Panc1 (cell line): ENCODE measurements at regions not wholly inside any gene's neighbourhood (a gene's known extent, or its start where the extent isn't known, plus 50 kb on each side); places are given as distances from the start of the nearest gene placed in this dataset.

Source experiments
- ATAC-seq: fragments of 200-7000 bp; cut with Tn5 transposase; 2 replicates; pipeline ENCODE4 v1.9.1; 2020; ENCODE audit warnings: mild to moderate bottlenecking, moderate library complexity
- BruUV-seq: library from RNA; stranded (reverse); fragments of 400-500 nt; replicated peaks from 2 replicates; lab custom pipeline; 2021; lab: Mats Ljungman, UMichigan
- CTCF ChIA-PET: fragments of 300-600 bp; sonication (Branson Sonifier 250); formaldehyde crosslinking; loops from one replicate; lab custom pipeline; 2022; ENCODE audit warnings: antibody characterized with exemption; lab: Charles Lee
- POLR2A ChIA-PET: fragments of 300-600 bp; sonication (Branson Sonifier 250); formaldehyde crosslinking; loops from one replicate; lab custom pipeline; 2022; ENCODE audit warnings: antibody characterized with exemption; lab: Charles Lee
- DNase-seq: peaks from one replicate; pipeline ENCODE4 v3.0.0-alpha.2; 2010; ENCODE audit warnings: low read depth, low spot score
- H3K27ac ChIP-seq: 2 replicates; pipeline ENCODE4 v1.5.1; 2011; ENCODE audit warnings: mild to moderate bottlenecking, low read length, inconsistent platforms
- H3K27me3 ChIP-seq: fragments of 200-500 bp; sonication (Bioruptor generic); 2 replicates; pipeline ENCODE4 v1.6.0; 2014; ENCODE audit warnings: low read length, inconsistent platforms; ENCODE audit not compliant: control insufficient read depth, insufficient read depth
- H3K36me3 ChIP-seq: fragments of 200-500 bp; sonication (Bioruptor generic); 2 replicates; pipeline ENCODE4 v1.5.1; 2014; ENCODE audit warnings: inconsistent platforms, mild to moderate bottlenecking, low read length, moderate library complexity; ENCODE audit not compliant: control insufficient read depth, insufficient read depth
- H3K4me1 ChIP-seq: 2 replicates; pipeline ENCODE4 v1.5.1; 2011; ENCODE audit warnings: inconsistent platforms, mild to moderate bottlenecking, low read length, moderate library complexity; ENCODE audit not compliant: control insufficient read depth, insufficient read depth
- H3K4me3 ChIP-seq, 2 experiments: 2 replicates each; pipeline ENCODE4 v1.5.1; 2011 to 2012; ENCODE audit warnings: low read depth in 2 of 2, low read length in 2 of 2, mild to moderate bottlenecking in 2 of 2, inconsistent platforms in 1 of 2, moderate library complexity in 1 of 2
- H3K9me3 ChIP-seq: fragments of 200-500 bp; sonication (Bioruptor generic); 2 replicates; pipeline ENCODE4 v1.5.1; 2014; ENCODE audit warnings: low read depth, mild to moderate bottlenecking, inconsistent platforms, low read length, moderate library complexity; ENCODE audit not compliant: control insufficient read depth, insufficient read depth
- POLR2AphosphoS5 ChIP-seq: IDR thresholded peaks from 2 replicates; pipeline ENCODE4 v1.6.1; 2012; ENCODE audit warnings: mild to moderate bottlenecking, low read depth, low read length, moderate library complexity
- REST ChIP-seq, 2 experiments: IDR thresholded peaks; 2 replicates each; pipeline ENCODE4 v1.6.1; 2011 to 2012; ENCODE audit warnings: low read depth in 2 of 2, control low read depth in 1 of 2, low read length in 1 of 2, mild to moderate bottlenecking in 1 of 2, moderate library complexity in 1 of 2; ENCODE audit not compliant: insufficient read depth in 1 of 2
- SIN3A ChIP-seq: IDR thresholded peaks from 2 replicates; pipeline ENCODE4 v1.6.1; 2012; ENCODE audit warnings: low read depth, mild to moderate bottlenecking, low read length, moderate library complexity, borderline replicate concordance; ENCODE audit not compliant: insufficient read depth
- TCF7L2 ChIP-seq: IDR thresholded peaks from 2 replicates; pipeline ENCODE4 v1.6.1; 2011; ENCODE audit warnings: mild to moderate bottlenecking, low read depth, low read length, inconsistent platforms
- in situ Hi-C: cut with HindIII; loops from 2 replicates; pipeline ENCODE4 v1.10.0; 2016; ENCODE audit warnings: low sequenced_read_pairs, low pct_unique_long_range_greater_than_20kb
- intact Hi-C: fragments of 100-400 bp; cut with micrococcal nuclease; formaldehyde crosslinking; loops from one replicate; pipeline ENCODE4 v1.10.0; 2022; ENCODE audit not compliant: unreplicated experiment
- TF ChIP-seq, protein P1 (sequence below): fragments of 450-650 bp; IDR thresholded peaks from 2 replicates; pipeline ENCODE4 v1.5.1; 2017; ENCODE audit warnings: mild to moderate bottlenecking

- no TSS peak for BruUV-seq
- intact Hi-C loops (no loop called here), in situ Hi-C loops (no loop called here)
- DNase-seq (no peak), ATAC-seq (no peak)
- no peak overlapping the region for H3K27ac ChIP-seq
- ChIA-PET CTCF (no interaction called here), POLR2A (no interaction called here)
- no peaks in the 10 kb centered on the region for H3K4me1 ChIP-seq
- no peak overlapping the region for H3K4me3 ChIP-seq
- no peaks in the 10 kb centered on the region for H3K27me3 ChIP-seq
- 0 out of 2 replicates have a peak, but pooled peaks cover 3% of the 10 kb centered on the region for H3K9me3 ChIP-seq
- no peaks in the 10 kb centered on the region for H3K36me3 ChIP-seq
- TF ChIP-seq REST (IDR thresholded peaks at IDR 0.05; ENCODE audit: insufficient read depth in 1 of 2, low read depth in 2 of 2, low read length in 1 of 2) (no peak), SIN3A (no peak), TCF7L2 (no peak), POLR2AphosphoS5 (no peak)
- TF ChIP-seq, protein P1, sequence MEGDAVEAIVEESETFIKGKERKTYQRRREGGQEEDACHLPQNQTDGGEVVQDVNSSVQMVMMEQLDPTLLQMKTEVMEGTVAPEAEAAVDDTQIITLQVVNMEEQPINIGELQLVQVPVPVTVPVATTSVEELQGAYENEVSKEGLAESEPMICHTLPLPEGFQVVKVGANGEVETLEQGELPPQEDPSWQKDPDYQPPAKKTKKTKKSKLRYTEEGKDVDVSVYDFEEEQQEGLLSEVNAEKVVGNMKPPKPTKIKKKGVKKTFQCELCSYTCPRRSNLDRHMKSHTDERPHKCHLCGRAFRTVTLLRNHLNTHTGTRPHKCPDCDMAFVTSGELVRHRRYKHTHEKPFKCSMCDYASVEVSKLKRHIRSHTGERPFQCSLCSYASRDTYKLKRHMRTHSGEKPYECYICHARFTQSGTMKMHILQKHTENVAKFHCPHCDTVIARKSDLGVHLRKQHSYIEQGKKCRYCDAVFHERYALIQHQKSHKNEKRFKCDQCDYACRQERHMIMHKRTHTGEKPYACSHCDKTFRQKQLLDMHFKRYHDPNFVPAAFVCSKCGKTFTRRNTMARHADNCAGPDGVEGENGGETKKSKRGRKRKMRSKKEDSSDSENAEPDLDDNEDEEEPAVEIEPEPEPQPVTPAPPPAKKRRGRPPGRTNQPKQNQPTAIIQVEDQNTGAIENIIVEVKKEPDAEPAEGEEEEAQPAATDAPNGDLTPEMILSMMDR = no peak
Observed at GRCh38 chr1:217149791-217150190, 426.6 kb upstream of the ESRRG start.

GRCh38 chr1:217141711-217142110, 418.5 kb upstream of the ESRRG start:
- TF ChIP-seq REST (IDR thresholded peaks at IDR 0.05; ENCODE audit: insufficient read depth in 1 of 2, low read depth in 2 of 2, low read length in 1 of 2) (no peak), SIN3A (no peak), POLR2AphosphoS5 (no peak), TCF7L2 (no peak)
- TF ChIP-seq, protein P1 = no peak
- ChIA-PET POLR2A (no interaction called here), CTCF (no interaction called here)
- H3K4me3 ChIP-seq = no peak overlapping the region
- DNase-seq (no peak), ATAC-seq (no peak)
- H3K4me1 ChIP-seq = no peaks in the 10 kb centered on the region
- H3K27me3 ChIP-seq = no peaks in the 10 kb centered on the region
- intact Hi-C loops = no loop called here
- in situ Hi-C loops = no loop called here
- H3K27ac ChIP-seq = no peak overlapping the region
- 0 out of 2 replicates have a peak, but pooled peaks cover 3% of the 10 kb centered on the region for H3K9me3 ChIP-seq
- BruUV-seq = no TSS peak
- H3K36me3 ChIP-seq = no peaks in the 10 kb centered on the region
